ENCODE measurements at regions not wholly inside any gene's neighbourhood (a gene's known extent, or its start where the extent isn't known, plus 50 kb on each side); places are given as distances from the start of the nearest gene placed in this dataset.

DNA sequence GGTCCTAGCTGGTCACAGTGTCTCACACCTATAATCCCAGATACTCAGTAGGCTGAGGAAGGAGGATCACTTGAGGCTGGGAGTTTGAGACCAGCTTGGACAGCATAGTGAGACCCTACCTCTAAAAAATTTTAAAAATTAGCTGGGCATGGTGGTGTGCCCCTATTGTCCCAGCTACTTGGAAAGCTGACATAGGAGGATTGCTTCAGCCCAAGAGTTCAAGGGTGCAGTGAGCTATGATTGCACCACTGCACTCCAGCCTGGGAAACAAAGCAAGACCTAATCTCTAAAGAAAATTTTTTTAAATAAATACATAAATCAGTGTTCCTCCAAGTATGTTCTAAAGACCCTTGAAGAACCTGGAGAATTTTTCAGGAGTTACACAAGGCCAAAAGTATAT lies 50.6 kb upstream of the GNAO1 start:
- no peaks in the 10 kb centered on the region for H3K9me3 ChIP-seq (ENCODE audit: control insufficient read depth, insufficient read depth, low read depth, low read length)
- no peaks in the 10 kb centered on the region for H3K79me2 ChIP-seq (ENCODE audit: control insufficient read depth, insufficient read depth, low read length)
- H3K27ac ChIP-seq (ENCODE audit: insufficient read depth, low read length) = no peak overlapping the region

DNA sequence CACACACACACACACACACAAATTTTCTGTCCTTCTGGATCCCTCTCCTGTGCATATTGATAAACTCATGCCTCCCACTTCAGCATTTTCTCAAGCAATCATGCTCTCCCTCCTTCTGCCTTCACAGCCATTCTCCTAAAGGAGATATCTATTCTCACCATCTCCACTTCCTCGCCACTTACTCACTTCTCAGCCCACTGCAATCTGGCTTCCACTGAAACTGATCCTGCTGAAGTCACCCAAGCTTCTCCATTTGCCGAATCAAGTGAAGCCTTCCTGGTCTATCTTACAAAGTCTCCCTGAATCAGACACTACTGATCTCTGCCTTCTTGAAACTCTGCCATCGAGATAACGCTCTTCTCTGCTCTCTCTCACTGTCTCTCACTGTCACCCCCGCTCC lies 54.0 kb upstream of the GNAO1 start:
- no peak for DNase-seq (ENCODE audit: low read depth in 2 of 2)
- Histone ChIP-seq H3K27me3 (ENCODE audit: control insufficient read depth, insufficient read depth, low read length) (no peaks in the 10 kb centered on the region), H3K4me1 (ENCODE audit: control insufficient read depth, extremely low read depth, insufficient read depth, low read length) (no peaks in the 10 kb centered on the region), H4K20me1 (ENCODE audit: control insufficient read depth, extremely low read depth, insufficient read depth, low read length) (no peaks in the 10 kb centered on the region), H3K79me2 (ENCODE audit: control insufficient read depth, insufficient read depth, low read length) (no peaks in the 10 kb centered on the region), H3K36me3 (ENCODE audit: control insufficient read depth, insufficient read depth, low read length) (no peaks in the 10 kb centered on the region), H2AFZ (ENCODE audit: low read length) (no peak overlapping the region), H3K27ac (ENCODE audit: insufficient read depth, low read length) (no peak overlapping the region), H3K4me3 (replicated peaks in 1 of 4; ENCODE audit: control extremely low read depth in 1 of 4, insufficient read depth in 1 of 4, low read depth in 3 of 4, low read length in 4 of 4) (no peak overlapping the region), H3K9me3 (ENCODE audit: control insufficient read depth, insufficient read depth, low read depth, low read length) (no peaks in the 10 kb centered on the region), H3K4me2 (ENCODE audit: extremely low read depth, insufficient read depth, low read length) (no peak overlapping the region), H3K9ac (ENCODE audit: insufficient read depth, low read length) (no peak overlapping the region)
- TF ChIP-seq, protein P1, sequence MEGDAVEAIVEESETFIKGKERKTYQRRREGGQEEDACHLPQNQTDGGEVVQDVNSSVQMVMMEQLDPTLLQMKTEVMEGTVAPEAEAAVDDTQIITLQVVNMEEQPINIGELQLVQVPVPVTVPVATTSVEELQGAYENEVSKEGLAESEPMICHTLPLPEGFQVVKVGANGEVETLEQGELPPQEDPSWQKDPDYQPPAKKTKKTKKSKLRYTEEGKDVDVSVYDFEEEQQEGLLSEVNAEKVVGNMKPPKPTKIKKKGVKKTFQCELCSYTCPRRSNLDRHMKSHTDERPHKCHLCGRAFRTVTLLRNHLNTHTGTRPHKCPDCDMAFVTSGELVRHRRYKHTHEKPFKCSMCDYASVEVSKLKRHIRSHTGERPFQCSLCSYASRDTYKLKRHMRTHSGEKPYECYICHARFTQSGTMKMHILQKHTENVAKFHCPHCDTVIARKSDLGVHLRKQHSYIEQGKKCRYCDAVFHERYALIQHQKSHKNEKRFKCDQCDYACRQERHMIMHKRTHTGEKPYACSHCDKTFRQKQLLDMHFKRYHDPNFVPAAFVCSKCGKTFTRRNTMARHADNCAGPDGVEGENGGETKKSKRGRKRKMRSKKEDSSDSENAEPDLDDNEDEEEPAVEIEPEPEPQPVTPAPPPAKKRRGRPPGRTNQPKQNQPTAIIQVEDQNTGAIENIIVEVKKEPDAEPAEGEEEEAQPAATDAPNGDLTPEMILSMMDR (conservative IDR thresholded peaks at IDR 0.05 in 1 of 2, IDR thresholded peaks at IDR 0.05 in 1 of 2; ENCODE audit: low read depth in 1 of 2, low read length in 2 of 2) = no peak
- no peak for TF ChIP-seq EZH2 (IDR thresholded peaks at IDR 0.05; ENCODE audit: low read length, missing control alignments)

More for the DNA sequence above, 50.6 kb upstream of the GNAO1 start:
- H3K4me1 ChIP-seq (ENCODE audit: control insufficient read depth, extremely low read depth, insufficient read depth, low read length) = no peaks in the 10 kb centered on the region
- no peak overlapping the region for H3K9ac ChIP-seq (ENCODE audit: insufficient read depth, low read length)
- TF ChIP-seq, protein P1 (conservative IDR thresholded peaks at IDR 0.05 in 1 of 2, IDR thresholded peaks at IDR 0.05 in 1 of 2; ENCODE audit: low read depth in 1 of 2, low read length in 2 of 2) = no peak
- no peak for TF ChIP-seq EZH2 (IDR thresholded peaks at IDR 0.05; ENCODE audit: low read length, missing control alignments)
- no peak overlapping the region for H3K4me3 ChIP-seq (replicated peaks in 1 of 4; ENCODE audit: control extremely low read depth in 1 of 4, insufficient read depth in 1 of 4, low read depth in 3 of 4, low read length in 4 of 4)
- H2AFZ ChIP-seq (ENCODE audit: low read length) = no peak overlapping the region
- H3K36me3 ChIP-seq (ENCODE audit: control insufficient read depth, insufficient read depth, low read length) = no peaks in the 10 kb centered on the region
- no peak for DNase-seq (ENCODE audit: low read depth in 2 of 2)
- H3K4me2 ChIP-seq (ENCODE audit: extremely low read depth, insufficient read depth, low read length) = no peak overlapping the region
- no peaks in the 10 kb centered on the region for H3K27me3 ChIP-seq (ENCODE audit: control insufficient read depth, insufficient read depth, low read length)
- no peaks in the 10 kb centered on the region for H4K20me1 ChIP-seq (ENCODE audit: control insufficient read depth, extremely low read depth, insufficient read depth, low read length)

GRCh38 chr16:56136256-56136655 lies 55.0 kb upstream of the GNAO1 start:
- Histone ChIP-seq H2AFZ (ENCODE audit: low read length) (no peak overlapping the region), H3K36me3 (ENCODE audit: control insufficient read depth, insufficient read depth, low read length) (no peaks in the 10 kb centered on the region), H3K9ac (ENCODE audit: insufficient read depth, low read length) (no peak overlapping the region), H4K20me1 (ENCODE audit: control insufficient read depth, extremely low read depth, insufficient read depth, low read length) (no peaks in the 10 kb centered on the region), H3K4me2 (ENCODE audit: extremely low read depth, insufficient read depth, low read length) (no peak overlapping the region), H3K27me3 (ENCODE audit: control insufficient read depth, insufficient read depth, low read length) (no peaks in the 10 kb centered on the region), H3K27ac (ENCODE audit: insufficient read depth, low read length) (no peak overlapping the region), H3K79me2 (ENCODE audit: control insufficient read depth, insufficient read depth, low read length) (no peaks in the 10 kb centered on the region), H3K4me1 (ENCODE audit: control insufficient read depth, extremely low read depth, insufficient read depth, low read length) (no peaks in the 10 kb centered on the region), H3K4me3 (replicated peaks in 1 of 4; ENCODE audit: control extremely low read depth in 1 of 4, insufficient read depth in 1 of 4, low read depth in 3 of 4, low read length in 4 of 4) (no peak overlapping the region), H3K9me3 (ENCODE audit: control insufficient read depth, insufficient read depth, low read depth, low read length) (no peaks in the 10 kb centered on the region)
- no peak for DNase-seq (ENCODE audit: low read depth in 2 of 2)
- TF ChIP-seq EZH2 (IDR thresholded peaks at IDR 0.05; ENCODE audit: low read length, missing control alignments) = no peak
- TF ChIP-seq, protein P1 (conservative IDR thresholded peaks at IDR 0.05 in 1 of 2, IDR thresholded peaks at IDR 0.05 in 1 of 2; ENCODE audit: low read depth in 1 of 2, low read length in 2 of 2) = no peak
